VCaP (cell line): ENCODE measurements at regions not wholly inside any gene's neighbourhood (a gene's known extent, or its start where the extent isn't known, plus 50 kb on each side); places are given as distances from the start of the nearest gene placed in this dataset.
A peak's percentile ranks its signal among the peaks of the same experiment; 100 is the strongest.
"Not testable (repeated sequence)": the region's sequence is repeated elsewhere in the genome, so short reads cannot be mapped to it uniquely, and the experiment has no call there.

ENCODE experiments used
- H3K27ac ChIP-seq: fragments of 450-650 bp; 2 replicates; pipeline ENCODE4 v1.5.1; 2017
- CTCF ChIP-seq: fragments of 450-650 bp; conservative IDR thresholded peaks from 2 replicates; pipeline ENCODE4 v1.5.1; 2017; ENCODE audit warnings: mild to moderate bottlenecking, moderate library complexity

DNA sequence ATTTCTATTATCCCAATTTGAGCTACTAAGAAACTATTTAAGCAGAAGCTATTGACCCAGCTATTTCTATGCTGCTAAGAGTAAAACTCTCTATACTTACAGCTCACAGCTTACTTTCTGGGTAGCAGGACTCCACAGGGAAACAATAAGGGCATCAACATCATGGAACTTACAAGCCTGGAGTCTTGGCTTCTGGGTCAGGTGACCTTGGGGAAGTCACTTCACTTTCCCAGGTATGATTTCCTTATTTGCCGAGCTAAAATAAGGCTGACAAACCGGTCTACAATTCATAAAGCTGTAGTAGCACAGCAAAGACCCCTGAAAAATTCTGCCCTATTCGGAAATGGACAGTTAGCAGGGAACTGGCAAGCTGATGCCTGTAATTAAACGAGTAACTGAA, 278.3 kb upstream of the NR2F2 start:
- H3K27ac ChIP-seq: no peak overlapping the region
- no peak for TF ChIP-seq CTCF

GRCh38 chr15:96052572-96053030, 277.9 kb upstream of the NR2F2 start:
- H3K27ac ChIP-seq: peak overlapping the region; percentile 48
- TF ChIP-seq CTCF: no peak

DNA sequence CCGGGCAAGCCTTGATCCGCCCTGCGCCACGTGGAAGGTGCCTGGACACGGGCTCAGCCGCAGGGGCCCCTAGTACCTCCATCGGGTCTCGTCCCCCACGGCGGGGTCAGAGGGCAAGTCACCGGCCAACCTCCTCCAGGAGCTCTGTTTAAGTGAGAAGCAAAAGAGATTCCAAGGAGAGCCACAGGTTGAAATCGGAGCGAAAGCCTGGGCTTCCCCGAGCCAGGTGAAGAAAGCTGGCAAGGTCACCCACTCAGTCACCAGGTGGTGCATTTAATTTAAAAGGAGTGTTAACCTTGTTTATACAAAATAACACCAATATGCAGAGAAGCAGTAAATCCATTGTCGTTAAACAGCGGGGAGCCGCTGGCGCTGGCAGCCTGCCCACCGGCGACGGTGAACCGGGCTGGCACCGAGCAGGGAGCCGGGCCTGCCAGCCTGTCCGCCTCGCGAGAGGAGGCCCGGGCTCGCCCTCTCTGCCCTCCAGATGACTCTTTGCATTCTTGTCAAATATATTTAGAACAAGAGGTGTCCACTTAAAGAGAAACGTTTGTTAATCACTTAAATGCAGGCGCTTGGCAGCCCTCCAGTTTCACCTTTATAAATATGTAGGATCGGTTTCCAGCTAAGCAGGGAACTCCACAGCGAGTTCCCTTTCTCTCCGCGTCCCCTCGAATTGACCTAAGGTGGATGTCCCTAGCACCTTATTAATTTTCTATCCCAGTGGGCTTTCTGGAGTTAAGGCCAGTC, 277.3 kb upstream of the NR2F2 start:
- 0 out of 2 replicates have a peak, but pooled peaks have one; percentile 11 for TF ChIP-seq CTCF
- H3K27ac ChIP-seq: peak overlapping the region; percentile 48

- peak overlapping the region; percentile 48 for H3K27ac ChIP-seq
- TF ChIP-seq CTCF: no peak
These were observed 276.6 kb upstream of the NR2F2 start for GRCh38 chr15:96053781-96054428.

DNA sequence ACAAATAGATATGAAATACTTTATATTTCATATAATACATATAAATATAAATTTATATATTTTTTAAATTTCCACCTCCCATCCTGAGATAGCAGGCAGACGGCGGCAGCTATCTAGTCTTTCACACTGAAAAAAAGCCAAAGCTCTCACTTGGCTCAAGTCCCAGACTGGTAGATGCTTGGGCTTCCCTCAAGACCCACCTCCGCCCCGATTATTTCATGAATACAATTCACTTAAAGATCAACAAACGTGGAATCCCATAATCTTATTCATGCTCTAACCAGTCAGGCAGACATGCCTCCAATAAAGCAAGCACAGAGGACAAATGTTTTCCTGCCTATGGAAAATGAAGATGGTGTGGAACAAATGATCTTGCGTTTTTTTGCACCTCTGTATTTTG, 275.9 kb upstream of the NR2F2 start:
- no peak for TF ChIP-seq CTCF
- H3K27ac ChIP-seq: no peak overlapping the region

DNA sequence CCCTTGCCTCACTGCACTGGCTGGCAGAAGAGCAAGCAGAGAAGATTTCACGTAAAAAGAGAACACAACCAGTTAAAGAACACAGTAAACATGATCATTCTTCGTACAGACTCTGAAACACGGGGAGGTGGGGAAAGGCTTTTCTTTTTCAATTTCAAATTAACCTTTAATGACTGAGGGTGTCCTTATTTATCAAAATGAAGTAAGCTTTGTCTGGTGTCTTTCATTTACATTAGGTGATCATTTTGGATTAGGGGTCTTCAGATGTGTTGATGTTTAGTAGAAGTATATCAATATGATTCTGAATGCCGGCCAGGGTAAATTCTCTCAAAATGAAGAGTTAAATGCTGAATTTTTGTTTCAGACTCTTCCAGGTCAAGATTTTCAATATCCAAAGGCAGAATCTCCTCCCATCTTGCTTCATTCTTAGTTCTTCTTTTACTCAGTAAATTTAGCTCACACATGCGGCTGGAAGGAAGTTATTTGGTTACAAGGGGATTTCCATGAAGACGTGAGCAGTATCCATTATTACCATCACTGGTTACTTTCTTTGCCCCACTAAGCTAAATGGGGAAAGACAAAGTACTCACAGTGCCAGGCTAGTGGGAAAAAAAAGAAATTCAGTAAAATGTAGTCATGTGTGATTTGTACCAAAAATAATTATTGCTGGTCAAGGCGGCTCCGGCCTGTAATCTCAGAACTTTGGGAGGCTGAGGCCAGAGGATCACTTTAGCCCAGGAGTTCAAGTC, 272.2 kb upstream of the NR2F2 start:
- no peak overlapping the region for H3K27ac ChIP-seq
- no peak for TF ChIP-seq CTCF

GRCh38 chr15:96058852-96059103, 271.7 kb upstream of the NR2F2 start:
- H3K27ac ChIP-seq: not testable (repeated sequence)

GRCh38 chr15:96060591-96060990, 269.9 kb upstream of the NR2F2 start:
- H3K27ac ChIP-seq: not testable (repeated sequence)
